ENCODE measurements at regions not wholly inside any gene's neighbourhood (a gene's known extent, or its start where the extent isn't known, plus 50 kb on each side); places are given as distances from the start of the nearest gene placed in this dataset.

DNA sequence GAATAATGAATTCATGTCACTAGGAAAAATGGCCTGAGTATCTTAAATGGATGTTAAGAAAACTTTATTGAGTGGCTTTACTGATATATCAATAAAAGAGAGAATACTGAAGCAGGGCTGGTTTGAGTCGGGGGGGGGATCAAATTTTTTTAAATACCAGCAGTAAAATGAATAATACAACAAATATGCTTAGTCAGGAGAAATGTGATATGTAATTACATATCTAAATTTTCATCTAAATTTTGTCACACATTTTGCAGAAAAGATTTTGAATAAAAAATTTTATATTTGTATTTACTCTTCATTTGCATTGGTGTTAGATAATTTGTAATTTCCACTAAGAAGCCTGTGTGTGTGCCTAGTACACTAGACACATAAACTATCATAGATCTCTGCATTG, 2300.2 kb downstream of the MRPL39 start:
- DNase-seq = no peak

DNA sequence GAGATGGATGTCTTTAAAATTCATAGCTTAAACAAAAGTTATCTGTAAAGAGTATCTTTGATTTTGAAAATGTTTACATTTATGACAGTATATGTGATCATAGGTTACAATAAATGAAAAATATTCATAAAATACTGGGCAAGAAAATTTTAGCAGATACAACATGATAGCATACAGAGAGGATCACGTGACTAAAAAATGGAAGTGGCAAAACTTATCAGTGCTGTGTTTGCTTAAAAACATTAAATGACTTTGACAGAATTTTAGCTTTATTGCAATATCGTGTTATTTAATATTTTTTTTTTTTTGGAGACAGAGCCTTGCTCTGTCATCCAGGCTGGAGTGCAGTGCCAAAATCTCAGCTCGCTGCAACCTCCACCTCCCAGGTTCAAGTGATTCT, 2294.1 kb downstream of the NCAM2 start:
- no peak for DNase-seq

DNA sequence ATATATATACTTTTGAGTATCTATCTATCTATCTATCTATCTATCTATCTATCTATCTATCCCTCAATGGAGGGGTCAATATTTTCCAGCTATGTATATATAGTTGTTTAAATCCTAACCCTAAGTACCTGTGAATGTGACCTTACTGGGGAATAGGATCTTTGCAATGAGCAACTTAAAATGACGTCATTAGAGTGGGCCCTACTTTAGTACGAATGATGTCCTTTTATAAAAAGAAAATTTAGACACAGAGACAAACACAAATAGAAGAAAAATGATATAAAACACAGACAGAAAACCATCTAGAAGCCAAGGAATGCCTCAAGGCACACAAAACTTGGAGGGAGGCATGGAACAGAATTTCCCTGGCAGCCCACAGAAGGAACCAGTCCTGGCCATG, 2283.7 kb downstream of the NCAM2 start:
- DNase-seq = no peak

DNA sequence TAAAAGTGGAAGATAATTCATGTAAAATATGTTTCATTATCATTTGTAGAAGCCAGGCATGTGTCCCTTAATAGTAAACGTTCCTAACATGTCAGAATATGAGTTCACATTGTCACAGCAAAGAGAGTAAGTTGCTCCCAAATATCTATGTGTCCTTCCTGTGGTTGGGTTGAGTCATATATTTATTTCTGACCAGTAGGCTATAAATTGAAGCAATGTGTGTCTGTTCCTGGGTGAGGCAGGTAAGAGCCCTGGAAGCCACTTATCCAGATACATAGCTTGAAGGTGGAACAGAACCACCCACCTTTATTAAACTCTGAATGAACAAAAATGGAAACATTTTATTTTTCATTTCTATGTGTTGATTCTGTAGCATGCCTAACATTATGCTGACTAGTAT, 2251.6 kb downstream of the NCAM2 start:
- no peak for DNase-seq

DNA sequence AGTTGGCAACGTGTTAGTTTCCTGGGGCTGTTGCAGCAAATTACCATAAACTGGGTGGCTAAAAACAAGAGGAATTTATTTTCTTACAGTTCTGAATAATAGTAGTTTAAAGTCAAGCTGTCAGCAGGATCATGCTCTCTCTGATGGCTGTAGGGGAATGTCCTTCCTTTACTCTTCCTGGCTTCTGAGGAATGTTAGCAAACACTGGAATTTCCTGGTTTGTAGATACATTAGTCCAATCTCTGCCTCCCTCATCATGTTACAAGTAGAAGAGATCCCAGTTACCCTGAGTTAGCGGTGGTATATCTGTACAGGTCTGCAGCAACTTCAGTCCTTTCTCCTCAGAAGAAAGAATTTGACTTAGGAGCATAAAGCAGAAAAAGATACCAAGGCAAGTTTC, 2249.1 kb downstream of the NCAM2 start:
- DNase-seq = no peak

DNA sequence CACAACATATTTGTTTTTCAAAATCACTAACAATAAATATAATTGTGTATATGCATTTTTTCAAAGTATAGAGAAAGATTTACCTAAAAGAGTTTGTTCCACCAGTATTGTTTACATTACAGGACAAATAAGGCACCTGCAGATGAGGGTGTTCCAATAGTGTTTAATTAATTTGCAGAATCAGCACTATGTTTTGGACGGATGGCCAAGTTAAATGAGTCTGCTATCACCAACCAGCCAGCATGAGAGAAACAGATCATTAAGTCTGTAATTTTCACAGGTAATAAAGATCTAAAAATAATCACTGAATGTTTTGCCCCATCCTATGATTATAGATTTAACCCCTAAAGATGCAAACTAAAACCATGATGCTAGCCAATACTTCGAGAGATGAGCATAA, 2247.0 kb downstream of the NCAM2 start:
- DNase-seq = no peak

DNA sequence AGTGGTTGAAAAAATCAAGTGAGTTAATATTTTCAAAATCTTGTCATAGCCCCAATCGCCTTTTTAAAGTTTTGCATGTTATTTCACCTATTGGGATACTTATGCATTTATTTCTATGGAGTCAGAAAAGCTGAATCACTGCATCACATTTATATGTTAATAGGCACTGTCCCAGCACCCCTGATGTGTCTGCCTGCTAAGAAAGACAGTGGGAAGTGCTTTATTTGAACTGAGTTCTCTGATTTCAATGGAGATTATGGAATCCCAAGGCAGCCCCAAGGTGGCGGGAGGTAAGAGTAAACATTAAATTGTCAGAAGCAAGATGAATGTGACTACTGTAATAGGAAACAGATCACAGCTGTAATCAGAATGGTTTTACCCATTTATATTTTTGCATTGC, 2225.7 kb downstream of the NCAM2 start:
- no peak for DNase-seq

DNA sequence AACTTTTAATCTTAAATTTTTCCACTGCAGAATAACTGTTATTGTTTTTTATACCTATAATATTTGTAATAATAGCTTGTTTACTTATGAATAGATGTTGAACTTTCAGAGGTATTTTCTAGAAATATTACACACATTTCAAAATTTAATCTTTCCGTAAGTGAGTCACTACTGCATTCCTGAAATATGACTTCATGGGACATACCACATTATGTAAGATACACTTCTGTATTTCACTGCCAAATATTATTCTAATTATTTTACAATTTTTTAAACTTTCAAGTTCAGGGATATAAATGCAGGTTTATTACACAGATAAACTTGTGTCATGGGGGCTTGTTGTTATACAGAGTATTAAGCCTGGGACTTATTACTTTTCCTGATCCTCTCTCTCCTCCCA, 2220.5 kb downstream of the NCAM2 start:
- DNase-seq = no peak

DNA sequence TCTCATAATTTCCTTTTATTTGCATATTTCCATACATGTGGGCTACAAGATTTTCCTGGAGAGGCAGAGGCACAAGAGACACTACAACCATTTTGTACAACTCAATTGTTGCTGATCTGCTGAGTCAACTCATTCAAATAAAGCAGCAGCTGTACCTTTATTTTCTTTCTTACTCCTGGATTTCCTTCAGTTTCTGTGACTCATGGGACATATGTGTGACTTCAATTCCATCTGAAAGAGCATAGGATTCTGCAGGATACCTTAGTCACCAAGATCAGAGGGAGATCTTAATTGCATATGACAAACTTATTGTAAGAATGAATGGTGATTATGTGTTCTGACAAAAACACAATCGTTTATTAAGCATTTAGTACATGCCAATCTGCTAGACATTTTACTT, 2219.4 kb downstream of the NCAM2 start:
- no peak for DNase-seq

DNA sequence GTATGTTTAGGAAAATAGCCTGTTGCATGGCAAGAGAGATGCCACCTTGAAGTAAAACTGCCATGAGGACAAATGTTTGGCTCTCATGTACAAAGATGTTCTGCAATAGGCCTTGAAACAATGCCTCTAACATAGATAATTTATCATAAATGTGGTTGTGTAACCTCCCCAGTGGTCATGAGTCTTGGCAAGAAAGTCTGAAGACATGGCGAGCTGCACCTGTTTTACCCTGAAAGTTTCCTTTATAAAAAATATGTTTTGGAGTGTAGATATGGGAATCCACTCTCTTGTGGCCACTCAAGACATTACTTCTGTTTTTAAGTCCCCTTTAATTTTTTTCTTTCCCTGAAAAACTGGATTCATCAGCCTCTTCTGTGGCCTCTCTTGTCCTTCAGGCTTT, 2217.1 kb downstream of the NCAM2 start:
- DNase-seq = no peak
